AG09309 (cell line): ENCODE measurements at regions not wholly inside any gene's neighbourhood (a gene's known extent, or its start where the extent isn't known, plus 50 kb on each side); places are given as distances from the start of the nearest gene placed in this dataset.

Experiments used
- DNase-seq: peaks from one replicate; pipeline ENCODE4 v3.0.0-alpha.2; 2010; ENCODE audit warnings: low read depth
- H3K4me3 ChIP-seq: 2 replicates; pipeline ENCODE4 v1.5.1; 2011; ENCODE audit warnings: mild to moderate bottlenecking, low read depth, low read length, moderate library complexity; ENCODE audit not compliant: control insufficient read depth
- CTCF ChIP-seq: IDR thresholded peaks from 2 replicates; pipeline ENCODE4 v1.5.1; 2011; ENCODE audit warnings: mild to moderate bottlenecking, low read depth, low read length, inconsistent platforms; ENCODE audit not compliant: insufficient read depth, control insufficient read depth; ENCODE audit errors: missing control alignments

GRCh38 chr10:132993271-132994184 is 51.2 kb upstream of the CFAP46 start:
- DNase-seq, result no peak
- no peak overlapping the region for H3K4me3 ChIP-seq
- TF ChIP-seq CTCF, result no peak

DNA sequence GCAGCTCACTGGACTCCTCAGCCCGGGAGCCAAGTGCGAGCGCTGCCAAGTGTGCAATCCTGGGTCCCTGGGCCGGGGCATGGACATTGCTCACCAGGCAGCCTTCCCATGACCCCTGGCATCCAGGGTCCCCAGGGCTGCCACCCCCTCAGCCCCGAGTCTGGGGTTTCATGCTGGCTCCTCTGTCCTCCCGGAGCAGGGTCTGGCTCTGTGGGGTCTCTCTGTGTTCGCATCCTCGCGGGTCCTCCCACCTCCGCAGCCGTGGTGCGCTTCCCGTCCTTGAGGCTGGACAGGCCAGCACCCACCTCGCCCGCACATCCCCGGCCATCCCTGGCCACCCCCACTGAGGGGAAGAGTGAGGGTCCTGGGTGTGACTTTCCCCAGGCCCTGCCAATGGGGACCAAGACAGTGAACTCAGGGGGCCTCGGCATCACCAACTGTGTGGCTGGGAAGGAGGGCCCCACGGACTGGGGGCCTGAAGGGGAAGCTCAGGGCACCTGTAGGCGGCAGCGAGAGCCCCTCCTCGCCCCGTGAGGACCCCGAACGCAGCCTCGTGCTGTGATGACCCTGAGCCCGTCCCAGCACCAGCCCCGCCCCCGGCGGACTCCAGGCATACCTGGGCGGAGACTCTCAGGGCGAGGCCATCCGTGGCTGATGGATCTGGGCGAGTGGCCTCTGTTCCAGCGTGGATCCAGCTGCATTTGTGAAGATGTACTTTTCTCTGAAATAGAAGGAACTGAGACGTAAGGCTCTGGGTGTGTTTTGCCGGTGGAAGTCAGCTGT is 50.3 kb upstream of the CFAP46 start:
- no peak overlapping the region for H3K4me3 ChIP-seq
- no peak for TF ChIP-seq CTCF
- DNase-seq, result no peak
